ENCODE measurements at regions not wholly inside any gene's neighbourhood (a gene's known extent, or its start where the extent isn't known, plus 50 kb on each side); places are given as distances from the start of the nearest gene placed in this dataset.

- no peak for TF ChIP-seq CTCF (IDR thresholded peaks at IDR 0.05; ENCODE audit: insufficient read depth, low read depth, low read length)
- no peaks in the 10 kb centered on the region for H3K27me3 ChIP-seq (ENCODE audit: control insufficient read depth, insufficient read depth, low read length)
- ChIA-PET CTCF (no interaction called here), POLR2A (no interaction called here)
- H3K4me3 ChIP-seq (ENCODE audit: low read depth, low read length): no peak overlapping the region
- H3K36me3 ChIP-seq (ENCODE audit: control insufficient read depth, insufficient read depth, low read length): no peaks in the 10 kb centered on the region
- DNase-seq (ENCODE audit: low read depth): no peak
Observed at GRCh38 chr5:124590686-124591085, 155.8 kb downstream of the ZNF608 start.

- POLR2A ChIA-PET: no interaction called here
- CTCF ChIA-PET: no interaction called here
- H3K36me3 ChIP-seq (ENCODE audit: control insufficient read depth, insufficient read depth, low read length): no peaks in the 10 kb centered on the region
Observed at GRCh38 chr5:124587280-124587679, 159.2 kb downstream of the ZNF608 start.

GRCh38 chr5:124584991-124585715, 161.3 kb downstream of the ZNF608 start:
- no peaks in the 10 kb centered on the region for H3K27me3 ChIP-seq (ENCODE audit: control insufficient read depth, insufficient read depth, low read length)
- DNase-seq (ENCODE audit: low read depth): no peak
- CTCF ChIA-PET: no interaction called here
- no peak overlapping the region for H3K4me3 ChIP-seq (ENCODE audit: low read depth, low read length)
- no peak for TF ChIP-seq CTCF (IDR thresholded peaks at IDR 0.05; ENCODE audit: insufficient read depth, low read depth, low read length)
- no peaks in the 10 kb centered on the region for H3K36me3 ChIP-seq (ENCODE audit: control insufficient read depth, insufficient read depth, low read length)
- POLR2A ChIA-PET: no interaction called here

More at GRCh38 chr5:124587280-124587679, 159.2 kb downstream of the ZNF608 start:
- H3K4me3 ChIP-seq (ENCODE audit: low read depth, low read length): no peak overlapping the region
- TF ChIP-seq CTCF (IDR thresholded peaks at IDR 0.05; ENCODE audit: insufficient read depth, low read depth, low read length): no peak
- H3K27me3 ChIP-seq (ENCODE audit: control insufficient read depth, insufficient read depth, low read length): no peaks in the 10 kb centered on the region
- DNase-seq (ENCODE audit: low read depth): no peak

- no peak for TF ChIP-seq CTCF (IDR thresholded peaks at IDR 0.05; ENCODE audit: insufficient read depth, low read depth, low read length)
- POLR2A ChIA-PET: no interaction called here
- H3K36me3 ChIP-seq (ENCODE audit: control insufficient read depth, insufficient read depth, low read length): no peaks in the 10 kb centered on the region
- peak; percentile 15 for DNase-seq (ENCODE audit: low read depth)
- no peak overlapping the region for H3K4me3 ChIP-seq (ENCODE audit: low read depth, low read length)
- no peaks in the 10 kb centered on the region for H3K27me3 ChIP-seq (ENCODE audit: control insufficient read depth, insufficient read depth, low read length)
- CTCF ChIA-PET: no interaction called here
Observed at GRCh38 chr5:124583469-124584350, 162.7 kb downstream of the ZNF608 start.

GRCh38 chr5:124582561-124582840, 163.9 kb downstream of the ZNF608 start:
- ChIA-PET POLR2A (no interaction called here), CTCF (interaction anchor here (0.9 kb wide), 1 partner anchor 20 kb away, joined by 3 read pairs; no protein-coding TSS in a partner anchor)
- no peak for DNase-seq (ENCODE audit: low read depth)
- Histone ChIP-seq H3K36me3 (ENCODE audit: control insufficient read depth, insufficient read depth, low read length) (no peaks in the 10 kb centered on the region), H3K27me3 (ENCODE audit: control insufficient read depth, insufficient read depth, low read length) (no peaks in the 10 kb centered on the region), H3K4me3 (ENCODE audit: low read depth, low read length) (no peak overlapping the region)
- no peak for TF ChIP-seq CTCF (IDR thresholded peaks at IDR 0.05; ENCODE audit: insufficient read depth, low read depth, low read length)
